Fibroblast of mammary gland (primary cell): ENCODE measurements at regions not wholly inside any gene's neighbourhood (a gene's known extent, or its start where the extent isn't known, plus 50 kb on each side); places are given as distances from the start of the nearest gene placed in this dataset.

Experiments used
- DNase-seq: peaks from one replicate; pipeline ENCODE4 v3.0.0-alpha.2; 2010; ENCODE audit warnings: low read depth
- H3K4me3 ChIP-seq: 2 replicates; pipeline ENCODE4 v1.5.1; 2011; ENCODE audit warnings: low read depth, mild to moderate bottlenecking, low read length, moderate library complexity; ENCODE audit not compliant: control insufficient read depth
- CTCF ChIP-seq: conservative IDR thresholded peaks from 2 replicates; pipeline ENCODE4 v1.5.1; 2011; ENCODE audit warnings: low read depth, low read length, inconsistent platforms; ENCODE audit not compliant: control insufficient read depth, insufficient read depth

DNA sequence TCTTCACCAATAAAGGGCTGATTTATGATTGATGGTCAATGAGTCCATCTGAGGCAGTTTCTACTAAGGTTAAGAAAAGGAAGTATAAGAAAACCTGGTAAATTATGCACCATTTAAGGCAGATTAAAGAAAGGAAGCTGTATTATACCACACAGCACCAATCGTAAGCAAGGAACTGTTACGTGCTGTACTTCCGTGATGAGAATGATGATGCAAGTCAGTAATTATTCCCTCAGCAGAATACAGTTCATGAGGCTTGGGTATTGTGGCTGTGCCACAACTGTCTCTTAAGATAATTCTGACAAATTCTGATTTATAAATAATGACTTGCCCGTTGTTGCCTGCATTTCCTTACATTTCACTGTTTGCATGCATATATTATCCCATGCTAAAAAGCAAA lies 699.0 kb downstream of the HDGFL1 start:
- no peak overlapping the region for H3K4me3 ChIP-seq
- no peak for TF ChIP-seq CTCF
- DNase-seq, result no peak

- no peak for TF ChIP-seq CTCF
- H3K4me3 ChIP-seq, result no peak overlapping the region
- peak; percentile 34 for DNase-seq
Observed at GRCh38 chr6:23269436-23269835, 700.1 kb downstream of the HDGFL1 start.

DNA sequence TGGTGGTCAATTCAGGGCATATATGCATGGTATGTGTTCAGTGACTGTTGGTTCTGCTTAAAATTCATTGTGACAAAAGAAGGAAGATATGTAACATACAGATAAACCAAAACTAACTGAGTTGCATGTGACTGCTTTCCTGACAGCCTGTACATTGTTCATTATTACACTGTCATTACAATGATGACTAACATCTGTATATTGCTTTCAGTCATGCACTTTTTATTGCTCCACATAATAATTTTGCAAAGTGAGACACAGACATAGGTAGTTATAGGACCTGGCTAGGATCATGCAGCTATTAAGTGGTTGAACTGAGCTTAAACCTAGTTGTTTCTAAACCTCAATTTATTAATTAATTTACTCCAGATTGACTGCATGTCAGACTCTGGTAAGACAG lies 703.2 kb downstream of the HDGFL1 start:
- no peak for TF ChIP-seq CTCF

GRCh38 chr6:23277521-23278179 lies 708.3 kb downstream of the HDGFL1 start:
- no peak overlapping the region for H3K4me3 ChIP-seq
- TF ChIP-seq CTCF, result no peak
- DNase-seq, result no peak

More for the DNA sequence above, 703.2 kb downstream of the HDGFL1 start:
- H3K4me3 ChIP-seq, result no peak overlapping the region
- DNase-seq, result no peak

DNA sequence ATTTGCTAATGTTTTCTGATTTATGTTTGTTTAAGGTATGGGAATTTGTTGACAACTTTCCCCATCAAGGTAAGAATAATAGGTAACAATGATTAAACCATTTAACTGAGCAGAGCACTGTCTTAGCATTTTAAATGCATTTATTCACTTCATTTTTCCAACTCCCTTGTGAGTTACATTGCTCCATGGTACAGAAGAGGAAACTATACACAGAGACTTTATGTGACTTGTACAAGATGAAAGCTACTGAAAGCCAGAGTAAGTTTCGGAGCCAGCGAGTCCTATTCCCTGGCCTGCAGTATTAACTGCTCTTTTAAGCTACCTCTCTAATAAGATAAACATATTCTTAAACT lies 708.8 kb downstream of the HDGFL1 start:
- TF ChIP-seq CTCF, result no peak
- no peak overlapping the region for H3K4me3 ChIP-seq
- DNase-seq, result no peak

- H3K4me3 ChIP-seq, result no peak overlapping the region
- TF ChIP-seq CTCF, result no peak
- peak; percentile 21 for DNase-seq
Observed at GRCh38 chr6:23280437-23280836, 711.1 kb downstream of the HDGFL1 start.
